H9 (cell line): ENCODE measurements at regions not wholly inside any gene's neighbourhood (a gene's known extent, or its start where the extent isn't known, plus 50 kb on each side); places are given as distances from the start of the nearest gene placed in this dataset.

Experiments
- DNase-seq: peaks from one replicate; pipeline ENCODE4 v3.0.0-alpha.2; 2017
- H2AFZ ChIP-seq: one replicate; pipeline ENCODE4 v1.6.1; 2013; ENCODE audit warnings: mild to moderate bottlenecking, low read length, control low read depth, moderate library complexity
- H2AK5ac ChIP-seq: 2 replicates; pipeline ENCODE4 v1.6.1; 2013; ENCODE audit warnings: low read length, control low read depth, mixed read lengths; ENCODE audit not compliant: insufficient read length
- H2BK120ac ChIP-seq: one replicate; pipeline ENCODE4 v1.6.1; 2013; ENCODE audit warnings: low read depth, mild to moderate bottlenecking, low read length, control low read depth, inconsistent platforms; ENCODE audit not compliant: poor library complexity, severe bottlenecking
- H2BK12ac ChIP-seq: 2 replicates; pipeline ENCODE4 v1.6.1; 2013; ENCODE audit warnings: low read length, control low read depth, mixed read lengths, low read depth; ENCODE audit not compliant: insufficient read length
- H2BK15ac ChIP-seq: 2 replicates; pipeline ENCODE4 v1.6.1; 2013; ENCODE audit warnings: low read depth, low read length, control low read depth
- H2BK20ac ChIP-seq: one replicate; pipeline ENCODE4 v1.6.1; 2013; ENCODE audit warnings: low read depth, mild to moderate bottlenecking, low read length, control low read depth, inconsistent platforms; ENCODE audit not compliant: poor library complexity, severe bottlenecking
- H2BK5ac ChIP-seq: 2 replicates; pipeline ENCODE4 v1.6.1; 2013; ENCODE audit warnings: low read length, control low read depth, mixed read lengths; ENCODE audit not compliant: insufficient read length
- H3K14ac ChIP-seq: 2 replicates; pipeline ENCODE4 v1.6.1; 2013; ENCODE audit warnings: low read length, control low read depth; ENCODE audit not compliant: insufficient read depth
- H3K18ac ChIP-seq: 2 replicates; pipeline ENCODE4 v1.6.1; 2013; ENCODE audit warnings: low read depth, mild to moderate bottlenecking, mixed read lengths, low read length, control low read depth; ENCODE audit not compliant: insufficient read length
- H3K23ac ChIP-seq: 2 replicates; pipeline ENCODE4 v1.6.1; 2013; ENCODE audit warnings: low read length, control low read depth, mixed read lengths, low read depth; ENCODE audit not compliant: insufficient read length
- H3K23me2 ChIP-seq: 2 replicates; pipeline ENCODE4 v1.6.1; 2013; ENCODE audit warnings: low read depth, mild to moderate bottlenecking, mixed read lengths, low read length, control low read depth; ENCODE audit not compliant: insufficient read length, poor library complexity, severe bottlenecking
- H3K27ac ChIP-seq: 2 replicates; pipeline ENCODE4 v1.5.1; 2013; ENCODE audit warnings: low read length, control low read depth, mixed read lengths, low read depth; ENCODE audit not compliant: insufficient read length
- H3K27me3 ChIP-seq: 2 replicates; pipeline ENCODE4 v1.6.1; 2013; ENCODE audit warnings: low read length, control low read depth, inconsistent platforms; ENCODE audit not compliant: insufficient read depth
- H3K4ac ChIP-seq: 2 replicates; pipeline ENCODE4 v1.6.1; 2013; ENCODE audit warnings: low read depth, mild to moderate bottlenecking, control low read depth, inconsistent platforms, low read length, moderate library complexity
- H3K4me1 ChIP-seq: 2 replicates; pipeline ENCODE4 v1.6.1; 2013; ENCODE audit warnings: low read length, control low read depth, inconsistent platforms; ENCODE audit not compliant: insufficient read depth
- H3K4me2 ChIP-seq: 2 replicates; pipeline ENCODE4 v1.6.1; 2013; ENCODE audit warnings: low read length, control low read depth, mixed read lengths; ENCODE audit not compliant: insufficient read length, insufficient read depth
- H3K56ac ChIP-seq: 2 replicates; pipeline ENCODE4 v1.6.1; 2013; ENCODE audit warnings: low read depth, mild to moderate bottlenecking, mixed read lengths, low read length, control low read depth; ENCODE audit not compliant: insufficient read length
- H3K79me1 ChIP-seq: 2 replicates; pipeline ENCODE4 v1.6.1; 2013; ENCODE audit warnings: low read depth, mild to moderate bottlenecking, moderate library complexity, low read length, control low read depth, inconsistent platforms; ENCODE audit not compliant: insufficient read depth, poor library complexity, severe bottlenecking
- H3K79me2 ChIP-seq: 2 replicates; pipeline ENCODE4 v1.6.1; 2013; ENCODE audit warnings: low read length, control low read depth, inconsistent platforms; ENCODE audit not compliant: insufficient read depth
- H3K9ac ChIP-seq: 2 replicates; pipeline ENCODE4 v1.6.1; 2013; ENCODE audit warnings: low read length, control low read depth, mixed read lengths; ENCODE audit not compliant: insufficient read length; ENCODE audit errors: extremely low read depth
- H3K9me3 ChIP-seq: one replicate; pipeline ENCODE4 v1.6.1; 2013; ENCODE audit warnings: low read depth, low read length, inconsistent platforms; ENCODE audit not compliant: control insufficient read depth
- H3T11ph ChIP-seq: one replicate; pipeline ENCODE4 v1.6.1; 2013; ENCODE audit warnings: mild to moderate bottlenecking, low read length, control low read depth, inconsistent platforms
- H4K20me1 ChIP-seq: one replicate; pipeline ENCODE4 v1.6.1; 2013; ENCODE audit not compliant: control insufficient read depth, insufficient read length, insufficient read depth
- H4K5ac ChIP-seq: 2 replicates; pipeline ENCODE4 v1.6.1; 2013; ENCODE audit warnings: low read depth, mild to moderate bottlenecking, mixed read lengths, low read length, control low read depth; ENCODE audit not compliant: insufficient read length
- H4K8ac ChIP-seq: replicated peaks from 2 replicates; pipeline ENCODE4 v1.6.1; 2013; ENCODE audit warnings: low read length, control low read depth, mixed read lengths, low read depth; ENCODE audit not compliant: insufficient read length
- H4K91ac ChIP-seq: 2 replicates; pipeline ENCODE4 v1.6.1; 2013; ENCODE audit warnings: low read depth, mild to moderate bottlenecking, moderate library complexity, mixed read lengths, low read length, control low read depth; ENCODE audit not compliant: insufficient read length
- H3K27ac Mint-ChIP-seq, 3 experiments: 2 replicates in 2 of 3; 3 replicates in 1 of 3; pipeline ENCODE4 v1.8.0; 2020 to 2021; ENCODE audit warnings: mixed read lengths in 3 of 3, mild to moderate bottlenecking in 1 of 3, moderate library complexity in 1 of 3
- H3K27me3 Mint-ChIP-seq: 2 replicates; pipeline ENCODE4 v1.8.0; 2021; ENCODE audit warnings: low read depth, mild to moderate bottlenecking, moderate library complexity, mixed read lengths
- H3K36me3 Mint-ChIP-seq, 3 experiments: 2 replicates in 2 of 3; 3 replicates in 1 of 3; pipeline ENCODE4 v1.8.0; 2020 to 2021; ENCODE audit warnings: low read depth in 3 of 3, mixed read lengths in 3 of 3; ENCODE audit not compliant: insufficient read depth in 1 of 3
- H3K4me1 Mint-ChIP-seq, 2 experiments: 2 replicates each; pipeline ENCODE4 v1.8.0; 2020; ENCODE audit warnings: mixed read lengths in 2 of 2
- H3K4me3 Mint-ChIP-seq, 2 experiments: 2 replicates in 1 of 2; 3 replicates in 1 of 2; pipeline ENCODE4 v1.8.0; 2020 to 2021; ENCODE audit warnings: mild to moderate bottlenecking in 2 of 2, mixed read lengths in 2 of 2, moderate library complexity in 1 of 2
- H3K9me3 Mint-ChIP-seq, 2 experiments: 2 replicates in 1 of 2; 3 replicates in 1 of 2; pipeline ENCODE4 v1.8.0; 2020; ENCODE audit warnings: mild to moderate bottlenecking in 2 of 2, mixed read lengths in 2 of 2, moderate library complexity in 1 of 2
- TF ChIP-seq, protein P1 (sequence below): fragments of 200-600 bp; sonication (generic); conservative IDR thresholded peaks from 3 replicates; pipeline ENCODE4 v1.8.0; 2021; ENCODE audit warnings: antibody characterized with exemption, mild to moderate bottlenecking

DNA sequence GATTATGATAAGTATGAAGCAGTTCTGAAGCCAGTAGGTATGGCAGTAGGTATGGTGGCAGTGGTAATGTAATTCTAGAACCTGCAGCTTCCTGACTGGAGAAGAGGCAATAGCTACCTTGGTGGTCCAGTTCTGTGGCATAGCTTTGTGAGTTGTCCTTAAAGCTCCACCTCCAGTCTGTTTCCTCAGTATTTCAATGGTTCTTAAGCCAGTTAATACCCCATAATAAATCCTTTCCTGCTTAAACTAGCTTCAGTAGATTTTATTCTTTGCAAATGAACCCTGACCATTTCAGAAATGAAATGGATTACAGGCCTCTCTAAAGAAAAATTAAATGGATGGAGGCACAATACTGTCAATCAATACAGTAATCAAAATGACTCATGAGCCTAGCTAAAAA is 117.8 kb upstream of the KRAS start:
- Histone ChIP-seq H3K56ac (no peak overlapping the region), H4K5ac (no peak overlapping the region), H2BK5ac (no peak overlapping the region), H2BK20ac (no peak overlapping the region), H3K23me2 (no peaks in the 10 kb centered on the region), H2AFZ (no peak overlapping the region), H4K8ac (no peak overlapping the region), H3K4me1 (no peaks in the 10 kb centered on the region), H3K79me2 (no peaks in the 10 kb centered on the region), H3K27ac (no peak overlapping the region), H3K4me2 (no peak overlapping the region), H3K23ac (no peak overlapping the region), H4K91ac (no peak overlapping the region), H3K9me3 (no peaks in the 10 kb centered on the region), H2BK12ac (no peak overlapping the region), H4K20me1 (no peaks in the 10 kb centered on the region), H3K79me1 (no peaks in the 10 kb centered on the region), H3K9ac (no peak overlapping the region), H2BK15ac (no peak overlapping the region), H2AK5ac (no peak overlapping the region), H3K14ac (no peak overlapping the region), H3K4ac (no peak overlapping the region), H3T11ph (no peak overlapping the region), H3K27me3 (no peaks in the 10 kb centered on the region), H3K18ac (no peak overlapping the region), H2BK120ac (no peak overlapping the region)
- no peak overlapping the region for H3K27ac Mint-ChIP-seq
- TF ChIP-seq, protein P1, sequence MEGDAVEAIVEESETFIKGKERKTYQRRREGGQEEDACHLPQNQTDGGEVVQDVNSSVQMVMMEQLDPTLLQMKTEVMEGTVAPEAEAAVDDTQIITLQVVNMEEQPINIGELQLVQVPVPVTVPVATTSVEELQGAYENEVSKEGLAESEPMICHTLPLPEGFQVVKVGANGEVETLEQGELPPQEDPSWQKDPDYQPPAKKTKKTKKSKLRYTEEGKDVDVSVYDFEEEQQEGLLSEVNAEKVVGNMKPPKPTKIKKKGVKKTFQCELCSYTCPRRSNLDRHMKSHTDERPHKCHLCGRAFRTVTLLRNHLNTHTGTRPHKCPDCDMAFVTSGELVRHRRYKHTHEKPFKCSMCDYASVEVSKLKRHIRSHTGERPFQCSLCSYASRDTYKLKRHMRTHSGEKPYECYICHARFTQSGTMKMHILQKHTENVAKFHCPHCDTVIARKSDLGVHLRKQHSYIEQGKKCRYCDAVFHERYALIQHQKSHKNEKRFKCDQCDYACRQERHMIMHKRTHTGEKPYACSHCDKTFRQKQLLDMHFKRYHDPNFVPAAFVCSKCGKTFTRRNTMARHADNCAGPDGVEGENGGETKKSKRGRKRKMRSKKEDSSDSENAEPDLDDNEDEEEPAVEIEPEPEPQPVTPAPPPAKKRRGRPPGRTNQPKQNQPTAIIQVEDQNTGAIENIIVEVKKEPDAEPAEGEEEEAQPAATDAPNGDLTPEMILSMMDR, result no peak
- no peak for DNase-seq
- H3K36me3 Mint-ChIP-seq, result peaks cover 0 to 5% (median 1%) of the 10 kb centered on the region in 3 experiments; a peak in 4 of 7 replicates
- H3K4me3 Mint-ChIP-seq, result no peak overlapping the region
- H3K27me3 Mint-ChIP-seq, result no peaks in the 10 kb centered on the region
- peaks cover 13 to 18% of the 10 kb centered on the region in 2 experiments for H3K4me1 Mint-ChIP-seq
- H3K9me3 Mint-ChIP-seq, result peaks cover 3 to 9% of the 10 kb centered on the region in 2 experiments; a peak in 2 of 5 replicates
